H9 (cell line): ENCODE measurements at regions not wholly inside any gene's neighbourhood (a gene's known extent, or its start where the extent isn't known, plus 50 kb on each side); places are given as distances from the start of the nearest gene placed in this dataset.

Experiments
- DNase-seq: peaks from one replicate; pipeline ENCODE4 v3.0.0-alpha.2; 2017
- H2AFZ ChIP-seq: one replicate; pipeline ENCODE4 v1.6.1; 2013; ENCODE audit warnings: mild to moderate bottlenecking, low read length, control low read depth, moderate library complexity
- H2AK5ac ChIP-seq: 2 replicates; pipeline ENCODE4 v1.6.1; 2013; ENCODE audit warnings: low read length, control low read depth, mixed read lengths; ENCODE audit not compliant: insufficient read length
- H2BK120ac ChIP-seq: one replicate; pipeline ENCODE4 v1.6.1; 2013; ENCODE audit warnings: low read depth, mild to moderate bottlenecking, low read length, control low read depth, inconsistent platforms; ENCODE audit not compliant: poor library complexity, severe bottlenecking
- H2BK12ac ChIP-seq: 2 replicates; pipeline ENCODE4 v1.6.1; 2013; ENCODE audit warnings: low read length, control low read depth, mixed read lengths, low read depth; ENCODE audit not compliant: insufficient read length
- H2BK15ac ChIP-seq: 2 replicates; pipeline ENCODE4 v1.6.1; 2013; ENCODE audit warnings: low read depth, low read length, control low read depth
- H2BK20ac ChIP-seq: one replicate; pipeline ENCODE4 v1.6.1; 2013; ENCODE audit warnings: low read depth, mild to moderate bottlenecking, low read length, control low read depth, inconsistent platforms; ENCODE audit not compliant: poor library complexity, severe bottlenecking
- H2BK5ac ChIP-seq: 2 replicates; pipeline ENCODE4 v1.6.1; 2013; ENCODE audit warnings: low read length, control low read depth, mixed read lengths; ENCODE audit not compliant: insufficient read length
- H3K14ac ChIP-seq: 2 replicates; pipeline ENCODE4 v1.6.1; 2013; ENCODE audit warnings: low read length, control low read depth; ENCODE audit not compliant: insufficient read depth
- H3K18ac ChIP-seq: 2 replicates; pipeline ENCODE4 v1.6.1; 2013; ENCODE audit warnings: low read depth, mild to moderate bottlenecking, mixed read lengths, low read length, control low read depth; ENCODE audit not compliant: insufficient read length
- H3K23ac ChIP-seq: 2 replicates; pipeline ENCODE4 v1.6.1; 2013; ENCODE audit warnings: low read length, control low read depth, mixed read lengths, low read depth; ENCODE audit not compliant: insufficient read length
- H3K23me2 ChIP-seq: 2 replicates; pipeline ENCODE4 v1.6.1; 2013; ENCODE audit warnings: low read depth, mild to moderate bottlenecking, mixed read lengths, low read length, control low read depth; ENCODE audit not compliant: insufficient read length, poor library complexity, severe bottlenecking
- H3K27ac ChIP-seq: 2 replicates; pipeline ENCODE4 v1.5.1; 2013; ENCODE audit warnings: low read length, control low read depth, mixed read lengths, low read depth; ENCODE audit not compliant: insufficient read length
- H3K27me3 ChIP-seq: 2 replicates; pipeline ENCODE4 v1.6.1; 2013; ENCODE audit warnings: low read length, control low read depth, inconsistent platforms; ENCODE audit not compliant: insufficient read depth
- H3K4ac ChIP-seq: 2 replicates; pipeline ENCODE4 v1.6.1; 2013; ENCODE audit warnings: low read depth, mild to moderate bottlenecking, control low read depth, inconsistent platforms, low read length, moderate library complexity
- H3K4me1 ChIP-seq: 2 replicates; pipeline ENCODE4 v1.6.1; 2013; ENCODE audit warnings: low read length, control low read depth, inconsistent platforms; ENCODE audit not compliant: insufficient read depth
- H3K4me2 ChIP-seq: 2 replicates; pipeline ENCODE4 v1.6.1; 2013; ENCODE audit warnings: low read length, control low read depth, mixed read lengths; ENCODE audit not compliant: insufficient read length, insufficient read depth
- H3K56ac ChIP-seq: 2 replicates; pipeline ENCODE4 v1.6.1; 2013; ENCODE audit warnings: low read depth, mild to moderate bottlenecking, mixed read lengths, low read length, control low read depth; ENCODE audit not compliant: insufficient read length
- H3K79me1 ChIP-seq: 2 replicates; pipeline ENCODE4 v1.6.1; 2013; ENCODE audit warnings: low read depth, mild to moderate bottlenecking, moderate library complexity, low read length, control low read depth, inconsistent platforms; ENCODE audit not compliant: insufficient read depth, poor library complexity, severe bottlenecking
- H3K79me2 ChIP-seq: 2 replicates; pipeline ENCODE4 v1.6.1; 2013; ENCODE audit warnings: low read length, control low read depth, inconsistent platforms; ENCODE audit not compliant: insufficient read depth
- H3K9ac ChIP-seq: 2 replicates; pipeline ENCODE4 v1.6.1; 2013; ENCODE audit warnings: low read length, control low read depth, mixed read lengths; ENCODE audit not compliant: insufficient read length; ENCODE audit errors: extremely low read depth
- H3K9me3 ChIP-seq: one replicate; pipeline ENCODE4 v1.6.1; 2013; ENCODE audit warnings: low read depth, low read length, inconsistent platforms; ENCODE audit not compliant: control insufficient read depth
- H3T11ph ChIP-seq: one replicate; pipeline ENCODE4 v1.6.1; 2013; ENCODE audit warnings: mild to moderate bottlenecking, low read length, control low read depth, inconsistent platforms
- H4K20me1 ChIP-seq: one replicate; pipeline ENCODE4 v1.6.1; 2013; ENCODE audit not compliant: control insufficient read depth, insufficient read length, insufficient read depth
- H4K5ac ChIP-seq: 2 replicates; pipeline ENCODE4 v1.6.1; 2013; ENCODE audit warnings: low read depth, mild to moderate bottlenecking, mixed read lengths, low read length, control low read depth; ENCODE audit not compliant: insufficient read length
- H4K8ac ChIP-seq: replicated peaks from 2 replicates; pipeline ENCODE4 v1.6.1; 2013; ENCODE audit warnings: low read length, control low read depth, mixed read lengths, low read depth; ENCODE audit not compliant: insufficient read length
- H4K91ac ChIP-seq: 2 replicates; pipeline ENCODE4 v1.6.1; 2013; ENCODE audit warnings: low read depth, mild to moderate bottlenecking, moderate library complexity, mixed read lengths, low read length, control low read depth; ENCODE audit not compliant: insufficient read length
- H3K27ac Mint-ChIP-seq, 3 experiments: 2 replicates in 2 of 3; 3 replicates in 1 of 3; pipeline ENCODE4 v1.8.0; 2020 to 2021; ENCODE audit warnings: mixed read lengths in 3 of 3, mild to moderate bottlenecking in 1 of 3, moderate library complexity in 1 of 3
- H3K27me3 Mint-ChIP-seq: 2 replicates; pipeline ENCODE4 v1.8.0; 2021; ENCODE audit warnings: low read depth, mild to moderate bottlenecking, moderate library complexity, mixed read lengths
- H3K36me3 Mint-ChIP-seq, 3 experiments: 2 replicates in 2 of 3; 3 replicates in 1 of 3; pipeline ENCODE4 v1.8.0; 2020 to 2021; ENCODE audit warnings: low read depth in 3 of 3, mixed read lengths in 3 of 3; ENCODE audit not compliant: insufficient read depth in 1 of 3
- H3K4me1 Mint-ChIP-seq, 2 experiments: 2 replicates each; pipeline ENCODE4 v1.8.0; 2020; ENCODE audit warnings: mixed read lengths in 2 of 2
- H3K4me3 Mint-ChIP-seq, 2 experiments: 2 replicates in 1 of 2; 3 replicates in 1 of 2; pipeline ENCODE4 v1.8.0; 2020 to 2021; ENCODE audit warnings: mild to moderate bottlenecking in 2 of 2, mixed read lengths in 2 of 2, moderate library complexity in 1 of 2
- H3K9me3 Mint-ChIP-seq, 2 experiments: 2 replicates in 1 of 2; 3 replicates in 1 of 2; pipeline ENCODE4 v1.8.0; 2020; ENCODE audit warnings: mild to moderate bottlenecking in 2 of 2, mixed read lengths in 2 of 2, moderate library complexity in 1 of 2
- CTCF ChIP-seq: fragments of 200-600 bp; sonication (generic); conservative IDR thresholded peaks from 3 replicates; pipeline ENCODE4 v1.8.0; 2021; ENCODE audit warnings: antibody characterized with exemption, mild to moderate bottlenecking
- WGBS: extraction: QIAGEN DNeasy Blood & Tissue Kit; methylation state at CpG from one replicate; pipeline ENCODE4 v1.1.7; 2013; ENCODE audit warnings: missing lambda C conversion rate, low lambda C conversion rate, mixed read lengths; ENCODE audit not compliant: insufficient read length; ENCODE audit errors: extremely low coverage; 5-methylcytosine and 5-hydroxymethylcytosine counted together

GRCh38 chr1:5507340-5507739 lies 484.9 kb downstream of the NPHP4 start:
- Mint-ChIP-seq H3K4me3 (no peak overlapping the region), H3K36me3 (no peaks in the 10 kb centered on the region), H3K4me1 (peaks cover 9 to 13% of the 10 kb centered on the region in 2 experiments), H3K27me3 (peaks cover 6% of the 10 kb centered on the region), H3K27ac (peak overlapping the region in 1 of 3 experiments; percentile 59; a peak in 1 of 7 replicates), H3K9me3 (no peaks in the 10 kb centered on the region; a peak in 1 of 5 replicates)
- H3K18ac ChIP-seq, result no peak overlapping the region
- H3K9me3 ChIP-seq, result no peaks in the 10 kb centered on the region
- H4K20me1 ChIP-seq, result no peaks in the 10 kb centered on the region
- no peak overlapping the region for H2BK15ac ChIP-seq
- H2AFZ ChIP-seq, result no peak overlapping the region
- H3K4me2 ChIP-seq, result no peak overlapping the region
- no peak overlapping the region for H3K4ac ChIP-seq
- H2AK5ac ChIP-seq, result no peak overlapping the region
- H3K27ac ChIP-seq, result no peak overlapping the region
- no peak overlapping the region for H3K56ac ChIP-seq
- no peaks in the 10 kb centered on the region for H3K79me1 ChIP-seq
- H3K23me2 ChIP-seq, result no peaks in the 10 kb centered on the region
- no peak overlapping the region for H2BK12ac ChIP-seq
- no peak overlapping the region for H2BK20ac ChIP-seq
- 0 out of 2 replicates have a peak, but pooled peaks cover 2% of the 10 kb centered on the region for H3K4me1 ChIP-seq
- H4K8ac ChIP-seq, result no peak overlapping the region
- no peak for DNase-seq
- H4K5ac ChIP-seq, result no peak overlapping the region
- WGBS, result no CpG with 5 or more reads among the region's 15 CpGs
- H4K91ac ChIP-seq, result no peak overlapping the region
- H3K14ac ChIP-seq, result no peak overlapping the region
- TF ChIP-seq CTCF, result no peak
- no peak overlapping the region for H3K9ac ChIP-seq
- H3K23ac ChIP-seq, result no peak overlapping the region
- H2BK120ac ChIP-seq, result no peak overlapping the region
- no peak overlapping the region for H2BK5ac ChIP-seq
- H3T11ph ChIP-seq, result no peak overlapping the region
- H3K79me2 ChIP-seq, result no peaks in the 10 kb centered on the region
- no peaks in the 10 kb centered on the region for H3K27me3 ChIP-seq
